GM18951 (cell line): ENCODE measurements at regions not wholly inside any gene's neighbourhood (a gene's known extent, or its start where the extent isn't known, plus 50 kb on each side); places are given as distances from the start of the nearest gene placed in this dataset.
"Not testable (repeated sequence)": the region's sequence is repeated elsewhere in the genome, so short reads cannot be mapped to it uniquely, and the experiment has no call there.

Experiments
- POLR2A ChIP-seq: IDR thresholded peaks from 4 replicates; pipeline ENCODE4 v1.6.1; 2011; ENCODE audit warnings: mild to moderate bottlenecking; ENCODE audit not compliant: insufficient read length, insufficient read depth; ENCODE audit errors: extremely low read depth
- in situ Hi-C: fragments of 300-500 bp; cut with MboI; formaldehyde crosslinking; loops from one replicate; pipeline ENCODE4 v1.12.0; 2022; ENCODE audit warnings: low sequenced_read_pairs, mixed read lengths, inconsistent platforms; ENCODE audit not compliant: unreplicated experiment

- no peak for TF ChIP-seq POLR2A
- in situ Hi-C loops = no loop called here
Measured at GRCh38 chr4:125620066-125620860, 305.5 kb downstream of the FAT4 start.

- TF ChIP-seq POLR2A = no peak
- in situ Hi-C loops = no loop called here
Measured at GRCh38 chr4:125624951-125625350, 310.2 kb downstream of the FAT4 start.

GRCh38 chr4:125626946-125627345 is 312.2 kb downstream of the FAT4 start:
- in situ Hi-C loops = no loop called here
- no peak for TF ChIP-seq POLR2A

- TF ChIP-seq POLR2A = no peak
- in situ Hi-C loops = no loop called here
Measured at GRCh38 chr4:125639182-125639621, 324.4 kb downstream of the FAT4 start.

GRCh38 chr4:125641611-125642010 is 326.9 kb downstream of the FAT4 start:
- in situ Hi-C loops = no loop called here
- TF ChIP-seq POLR2A = no peak

GRCh38 chr4:125642645-125643044 is 327.9 kb downstream of the FAT4 start:
- no peak for TF ChIP-seq POLR2A
- in situ Hi-C loops = no loop called here

- TF ChIP-seq POLR2A = no peak
- in situ Hi-C loops = no loop called here
Measured at GRCh38 chr4:125649452-125649851, 334.7 kb downstream of the FAT4 start.

- no peak for TF ChIP-seq POLR2A
- in situ Hi-C loops = no loop called here
Measured at GRCh38 chr4:125650557-125650956, 335.8 kb downstream of the FAT4 start.

- in situ Hi-C loops = not testable (repeated sequence)
Measured at GRCh38 chr4:125651707-125652357, 337.1 kb downstream of the FAT4 start.

- TF ChIP-seq POLR2A = no peak
- in situ Hi-C loops = no loop called here
Measured at GRCh38 chr4:125658773-125659172, 344.0 kb downstream of the FAT4 start.

GRCh38 chr4:125663896-125664767 is 349.4 kb downstream of the FAT4 start:
- in situ Hi-C loops = no loop called here
- no peak for TF ChIP-seq POLR2A

GRCh38 chr4:125666635-125667034 is 351.9 kb downstream of the FAT4 start:
- TF ChIP-seq POLR2A = no peak

GRCh38 chr4:125676156-125676555 is 361.4 kb downstream of the FAT4 start:
- TF ChIP-seq POLR2A = no peak
- in situ Hi-C loops = no loop called here

More at GRCh38 chr4:125666635-125667034, 351.9 kb downstream of the FAT4 start:
- in situ Hi-C loops = no loop called here

GRCh38 chr4:125676583-125676982 is 361.8 kb downstream of the FAT4 start:
- in situ Hi-C loops = no loop called here
- no peak for TF ChIP-seq POLR2A
